Transverse colon (tissue), 4 donors: ENCODE measurements at regions not wholly inside any gene's neighbourhood (a gene's known extent, or its start where the extent isn't known, plus 50 kb on each side); places are given as distances from the start of the nearest gene placed in this dataset.

Source experiments
- CTCF ChIP-seq, 5 experiments: fragments of 200-600 bp in 3 of 5; fragments of 450-650 bp in 2 of 5; sonication (generic) in 3 of 5; IDR thresholded peaks; 1 replicate in 2 of 5; 2 replicates in 3 of 5; pipeline ENCODE4 v1.5.1; 2016 to 2017; ENCODE audit warnings: antibody characterized with exemption in 5 of 5, inconsistent platforms in 3 of 5, mild to moderate bottlenecking in 2 of 5, moderate library complexity in 1 of 5
- EP300 ChIP-seq: sonication (generic); formaldehyde crosslinking; IDR thresholded peaks from one replicate; pipeline ENCODE4 v1.6.1; 2017; ENCODE audit warnings: antibody characterized with exemption, low read depth
- POLR2A ChIP-seq: fragments of 450-650 bp; IDR thresholded peaks from one replicate; pipeline ENCODE4 v1.6.1; 2016; ENCODE audit warnings: antibody characterized with exemption, mild to moderate bottlenecking, moderate library complexity
- POLR2AphosphoS5 ChIP-seq, 3 donors: sonication (generic); formaldehyde crosslinking; IDR thresholded peaks; one replicate each; pipeline ENCODE4 v1.6.1; 2016; ENCODE audit warnings: antibody characterized with exemption in 3 of 3

GRCh38 chr10:131403936-131404335, 92.4 kb upstream of the TCERG1L start:
- TF ChIP-seq CTCF (IDR thresholded peaks at IDR 0.05) (no peak), POLR2AphosphoS5 (IDR thresholded peaks at IDR 0.05) (no peak), POLR2A (no peak), EP300 (no peak)
